HEK293 (cell line): ENCODE measurements at regions not wholly inside any gene's neighbourhood (a gene's known extent, or its start where the extent isn't known, plus 50 kb on each side); places are given as distances from the start of the nearest gene placed in this dataset.

Experiments used
- BCL11A ChIP-seq: fragments of 450-650 bp; formaldehyde crosslinking; IDR thresholded peaks from 2 replicates; pipeline ENCODE4 v1.5.1; 2016; ENCODE audit warnings: low read depth, missing biosample characterization, missing genetic modification characterization
- CTCF ChIP-seq: fragments of 450-650 bp; formaldehyde crosslinking; IDR thresholded peaks from 2 replicates; pipeline ENCODE4 v1.5.1; 2016; ENCODE audit warnings: missing biosample characterization, missing genetic modification characterization
- KLF7 ChIP-seq: fragments of 450-650 bp; formaldehyde crosslinking; IDR thresholded peaks from 2 replicates; pipeline ENCODE4 v1.5.1; 2016; ENCODE audit warnings: missing biosample characterization, missing genetic modification characterization, borderline replicate concordance
- PBX3 ChIP-seq: sonication (generic); formaldehyde crosslinking; IDR thresholded peaks from 2 replicates; pipeline ENCODE4 v1.8.1; 2022; ENCODE audit warnings: mild to moderate bottlenecking, moderate library complexity, missing genetic modification reagents
- SP2 ChIP-seq: fragments of 450-650 bp; formaldehyde crosslinking; IDR thresholded peaks from 2 replicates; pipeline ENCODE4 v1.5.1; 2016; ENCODE audit warnings: missing biosample characterization, missing genetic modification characterization
- YY1 ChIP-seq: fragments of 450-650 bp; formaldehyde crosslinking; IDR thresholded peaks from 2 replicates; pipeline ENCODE4 v1.5.1; 2018; ENCODE audit warnings: missing biosample characterization, missing genetic modification characterization
- ZNF239 ChIP-seq: fragments of 450-650 bp; formaldehyde crosslinking; IDR thresholded peaks from 2 replicates; pipeline ENCODE4 v1.5.1; 2016; ENCODE audit warnings: missing biosample characterization, missing genetic modification characterization
- ZNF274 ChIP-seq, 2 experiments: fragments of 200-500 bp in 1 of 2; fragments of 450-650 bp in 1 of 2; sonication (Bioruptor generic) in 1 of 2; formaldehyde crosslinking in 1 of 2; IDR thresholded peaks; 2 replicates each; pipeline versions ENCODE4 v1.5.1 to v1.6.1; 2014 to 2016; ENCODE audit warnings: borderline replicate concordance in 1 of 2, inconsistent platforms in 1 of 2, low read length in 1 of 2, missing biosample characterization in 1 of 2, missing genetic modification characterization in 1 of 2
- ZNF366 ChIP-seq: fragments of 450-650 bp; formaldehyde crosslinking; conservative IDR thresholded peaks from 2 replicates; pipeline ENCODE4 v1.5.1; 2016; ENCODE audit warnings: missing biosample characterization, missing genetic modification characterization

GRCh38 chr7:119482209-119482608 lies 790.8 kb upstream of the KCND2 start:
- TF ChIP-seq PBX3 (no peak), ZNF239 (no peak), CTCF (no peak), SP2 (tag by site-specific recombination) (no peak), BCL11A (no peak), YY1 (tag by site-specific recombination) (no peak), ZNF366 (tag by site-specific recombination) (no peak), KLF7 (tag by site-specific recombination) (no peak), ZNF274 (IDR thresholded peaks at IDR 0.05; ENCODE audit: low read length) (no peak), ZNF274 (tag by site-specific recombination; IDR thresholded peaks at IDR 0.05; ENCODE audit: borderline replicate concordance) (no peak)
